ENCODE measurements at regions not wholly inside any gene's neighbourhood (a gene's known extent, or its start where the extent isn't known, plus 50 kb on each side); places are given as distances from the start of the nearest gene placed in this dataset.
"Not testable (repeated sequence)": the region's sequence is repeated elsewhere in the genome, so short reads cannot be mapped to it uniquely, and the experiment has no call there.

DNA sequence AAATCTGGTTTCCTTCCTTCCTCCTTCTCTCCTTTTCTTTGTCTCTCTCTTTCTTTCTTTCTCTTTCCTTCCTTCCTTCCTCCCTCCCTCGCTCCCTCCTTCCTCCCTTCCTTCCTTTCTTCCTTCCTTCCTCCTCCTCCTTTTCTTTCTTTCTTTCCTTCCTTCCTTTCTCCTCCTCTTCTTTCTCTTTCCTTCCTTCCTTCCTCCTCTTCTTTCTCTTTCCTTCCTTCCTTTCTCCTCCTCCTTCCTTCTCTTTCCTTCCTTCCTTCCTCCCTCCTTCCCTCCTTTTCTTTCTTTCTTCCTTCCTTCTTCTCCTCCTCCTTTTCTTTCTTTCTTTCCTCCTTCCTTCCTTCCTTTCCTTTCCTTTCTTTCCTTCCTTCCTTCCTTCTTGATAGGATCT lies 61.2 kb downstream of the VIP start:
- 82% methylated on average over 1 of the region's 1 CpG for WGBS
- Histone ChIP-seq H3K4me1 (ENCODE audit: control insufficient read depth in 2 of 2, insufficient read depth in 2 of 2, low read length in 2 of 2) (no peaks in the 10 kb centered on the region), H3K27me3 (ENCODE audit: control insufficient read depth in 2 of 2, insufficient read depth in 1 of 2, low read length in 1 of 2) (no peaks in the 10 kb centered on the region), H3K9me3 (ENCODE audit: control insufficient read depth in 2 of 2, insufficient read depth in 1 of 2, low read length in 1 of 2) (no peaks in the 10 kb centered on the region), H3K4me3 (ENCODE audit: low read length in 2 of 2) (no peak overlapping the region), H3K36me3 (ENCODE audit: control insufficient read depth in 2 of 2, insufficient read depth in 2 of 2, low read length in 1 of 2) (no peaks in the 10 kb centered on the region), H3K27ac (ENCODE audit: low read depth in 1 of 2, low read length in 1 of 2) (no peak overlapping the region)
- no peak for DNase-seq (ENCODE audit: low read depth in 6 of 9, low spot score in 9 of 9)

- no peaks in the 10 kb centered on the region for H3K27me3 ChIP-seq (ENCODE audit: control insufficient read depth in 2 of 2, insufficient read depth in 1 of 2, low read length in 1 of 2)
- H3K4me3 ChIP-seq (ENCODE audit: low read length in 2 of 2), result no peak overlapping the region
- H3K4me1 ChIP-seq (ENCODE audit: control insufficient read depth in 2 of 2, insufficient read depth in 2 of 2, low read length in 2 of 2), result no peaks in the 10 kb centered on the region
- H3K27ac ChIP-seq (ENCODE audit: low read depth in 1 of 2, low read length in 1 of 2), result no peak overlapping the region
- no peaks in the 10 kb centered on the region for H3K36me3 ChIP-seq (ENCODE audit: control insufficient read depth in 2 of 2, insufficient read depth in 2 of 2, low read length in 1 of 2)
- H3K9me3 ChIP-seq (ENCODE audit: control insufficient read depth in 2 of 2, insufficient read depth in 1 of 2, low read length in 1 of 2), result no peaks in the 10 kb centered on the region
- no peak for DNase-seq (ENCODE audit: low read depth in 6 of 9, low spot score in 9 of 9)
- WGBS, result 94% methylated on average over 5 of the region's 5 CpGs
Observed at GRCh38 chr6:152815230-152815872, 64.8 kb downstream of the VIP start.

- Histone ChIP-seq H3K4me1 (ENCODE audit: control insufficient read depth in 2 of 2, insufficient read depth in 2 of 2, low read length in 2 of 2) (no peaks in the 10 kb centered on the region), H3K9me3 (ENCODE audit: control insufficient read depth in 2 of 2, insufficient read depth in 1 of 2, low read length in 1 of 2) (no peaks in the 10 kb centered on the region), H3K4me3 (ENCODE audit: low read length in 2 of 2) (no peak overlapping the region), H3K27ac (ENCODE audit: low read depth in 1 of 2, low read length in 1 of 2) (no peak overlapping the region), H3K27me3 (ENCODE audit: control insufficient read depth in 2 of 2, insufficient read depth in 1 of 2, low read length in 1 of 2) (no peaks in the 10 kb centered on the region), H3K36me3 (ENCODE audit: control insufficient read depth in 2 of 2, insufficient read depth in 2 of 2, low read length in 1 of 2) (no peaks in the 10 kb centered on the region)
- WGBS, result 80% methylated on average over 3 of the region's 3 CpGs
- DNase-seq (ENCODE audit: low read depth in 6 of 9, low spot score in 9 of 9), result no peak
Observed at GRCh38 chr6:152816055-152816454, 65.5 kb downstream of the VIP start.

- H3K36me3 ChIP-seq (ENCODE audit: control insufficient read depth in 2 of 2, insufficient read depth in 2 of 2, low read length in 1 of 2), result no peaks in the 10 kb centered on the region
- H3K27me3 ChIP-seq (ENCODE audit: control insufficient read depth in 2 of 2, insufficient read depth in 1 of 2, low read length in 1 of 2), result no peaks in the 10 kb centered on the region
- H3K9me3 ChIP-seq (ENCODE audit: control insufficient read depth in 2 of 2, insufficient read depth in 1 of 2, low read length in 1 of 2), result no peaks in the 10 kb centered on the region
- H3K27ac ChIP-seq (ENCODE audit: low read depth in 1 of 2, low read length in 1 of 2), result no peak overlapping the region
- WGBS, result 76% methylated on average over 4 of the region's 4 CpGs
- DNase-seq (ENCODE audit: low read depth in 6 of 9, low spot score in 9 of 9), result no peak
- no peaks in the 10 kb centered on the region for H3K4me1 ChIP-seq (ENCODE audit: control insufficient read depth in 2 of 2, insufficient read depth in 2 of 2, low read length in 2 of 2)
- H3K4me3 ChIP-seq (ENCODE audit: low read length in 2 of 2), result no peak overlapping the region
Observed at GRCh38 chr6:152821525-152821924, 70.9 kb downstream of the VIP start.

DNA sequence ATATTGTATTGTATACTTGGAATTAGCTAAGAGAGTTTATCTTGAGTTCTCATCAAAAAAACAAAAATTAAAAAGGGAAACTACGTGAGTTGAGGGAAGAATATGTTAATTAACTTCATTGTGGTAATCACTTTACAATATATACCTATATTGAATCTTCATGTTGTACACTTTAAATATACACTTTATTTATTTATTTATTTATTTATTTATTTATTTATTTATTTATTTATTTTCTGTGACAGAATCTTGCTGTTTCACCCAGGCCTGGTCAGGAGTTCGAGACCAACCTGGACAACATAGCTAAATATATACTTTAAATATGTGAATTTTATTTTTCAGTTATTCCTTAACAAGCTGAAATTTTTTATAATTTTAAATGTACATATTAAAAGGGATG lies 74.1 kb downstream of the VIP start:
- Histone ChIP-seq H3K4me1 (ENCODE audit: control insufficient read depth in 2 of 2, insufficient read depth in 2 of 2, low read length in 2 of 2) (no peaks in the 10 kb centered on the region), H3K36me3 (ENCODE audit: control insufficient read depth in 2 of 2, insufficient read depth in 2 of 2, low read length in 1 of 2) (no peaks in the 10 kb centered on the region), H3K27me3 (ENCODE audit: control insufficient read depth in 2 of 2, insufficient read depth in 1 of 2, low read length in 1 of 2) (no peaks in the 10 kb centered on the region), H3K4me3 (ENCODE audit: low read length in 2 of 2) (no peak overlapping the region), H3K27ac (ENCODE audit: low read depth in 1 of 2, low read length in 1 of 2) (no peak overlapping the region), H3K9me3 (ENCODE audit: control insufficient read depth in 2 of 2, insufficient read depth in 1 of 2, low read length in 1 of 2) (no peaks in the 10 kb centered on the region)
- no peak for DNase-seq (ENCODE audit: low read depth in 6 of 9, low spot score in 9 of 9)
- 89% methylated on average over 2 of the region's 2 CpGs for WGBS

- Histone ChIP-seq H3K27me3 (ENCODE audit: control insufficient read depth in 2 of 2, insufficient read depth in 1 of 2, low read length in 1 of 2) (no peaks in the 10 kb centered on the region), H3K9me3 (ENCODE audit: control insufficient read depth in 2 of 2, insufficient read depth in 1 of 2, low read length in 1 of 2) (no peaks in the 10 kb centered on the region), H3K36me3 (ENCODE audit: control insufficient read depth in 2 of 2, insufficient read depth in 2 of 2, low read length in 1 of 2) (no peaks in the 10 kb centered on the region), H3K4me1 (ENCODE audit: control insufficient read depth in 2 of 2, insufficient read depth in 2 of 2, low read length in 2 of 2) (no peaks in the 10 kb centered on the region), H3K27ac (ENCODE audit: low read depth in 1 of 2, low read length in 1 of 2) (no peak overlapping the region), H3K4me3 (ENCODE audit: low read length in 2 of 2) (no peak overlapping the region)
- no peak for DNase-seq (ENCODE audit: low read depth in 6 of 9, low spot score in 9 of 9)
- 92% methylated on average over 1 of the region's 1 CpG for WGBS
Observed at GRCh38 chr6:152828431-152828830, 77.8 kb downstream of the VIP start.

DNA sequence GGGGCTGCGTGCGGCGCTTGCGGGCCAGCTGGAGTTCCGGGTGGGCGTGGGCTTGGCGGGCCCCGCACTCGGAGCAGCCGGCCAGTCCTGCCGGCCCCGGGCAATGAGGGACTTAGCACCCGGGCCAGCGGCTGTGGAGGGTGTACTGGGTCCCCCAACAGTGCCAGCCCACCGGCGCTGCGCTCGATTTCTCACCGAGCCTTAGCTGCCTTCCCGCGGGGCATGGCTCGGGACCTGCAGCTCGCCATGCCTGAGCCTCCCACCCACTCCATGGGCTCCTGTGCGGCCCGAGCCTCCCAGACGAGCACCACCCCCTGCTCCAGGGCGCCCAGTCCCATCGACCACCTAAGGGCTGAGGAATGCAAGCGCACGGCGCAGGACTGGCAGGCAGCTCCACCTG lies 83.8 kb downstream of the VIP start:
- not testable (repeated sequence) for H3K9me3 ChIP-seq (ENCODE audit: control insufficient read depth in 2 of 2, insufficient read depth in 1 of 2, low read length in 1 of 2); H3K27ac ChIP-seq (ENCODE audit: low read depth in 1 of 2, low read length in 1 of 2); DNase-seq (ENCODE audit: low read depth in 6 of 9, low spot score in 9 of 9); H3K4me3 ChIP-seq (ENCODE audit: low read length in 2 of 2); H3K4me1 ChIP-seq (ENCODE audit: control insufficient read depth in 2 of 2, insufficient read depth in 2 of 2, low read length in 2 of 2); H3K27me3 ChIP-seq (ENCODE audit: control insufficient read depth in 2 of 2, insufficient read depth in 1 of 2, low read length in 1 of 2); H3K36me3 ChIP-seq (ENCODE audit: control insufficient read depth in 2 of 2, insufficient read depth in 2 of 2, low read length in 1 of 2)
- WGBS, result 97% methylated on average over 31 of the region's 31 CpGs

DNA sequence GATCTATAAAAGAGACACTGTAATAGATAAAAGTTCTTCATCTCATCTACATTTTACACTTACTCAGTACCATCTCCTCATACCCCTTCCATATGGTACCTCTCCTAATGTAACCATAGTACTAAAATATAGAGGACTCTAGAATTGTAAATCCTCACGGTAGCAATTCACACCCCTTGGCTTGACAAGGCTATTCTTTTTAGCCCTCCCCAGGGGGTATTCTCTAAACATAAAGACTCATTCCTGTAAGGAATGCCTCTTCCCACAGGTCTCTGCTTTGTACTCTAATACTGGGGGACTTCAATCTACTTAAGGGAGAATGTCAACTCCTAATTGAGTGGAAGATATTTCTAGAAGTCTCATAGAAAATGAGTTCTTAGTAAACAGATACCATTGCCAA lies 85.9 kb downstream of the VIP start:
- no peak overlapping the region for H3K4me3 ChIP-seq (ENCODE audit: low read length in 2 of 2)
- no peak overlapping the region for H3K27ac ChIP-seq (ENCODE audit: low read depth in 1 of 2, low read length in 1 of 2)
- no peaks in the 10 kb centered on the region for H3K9me3 ChIP-seq (ENCODE audit: control insufficient read depth in 2 of 2, insufficient read depth in 1 of 2, low read length in 1 of 2)
- DNase-seq (ENCODE audit: low read depth in 6 of 9, low spot score in 9 of 9), result no peak
- no peaks in the 10 kb centered on the region for H3K27me3 ChIP-seq (ENCODE audit: control insufficient read depth in 2 of 2, insufficient read depth in 1 of 2, low read length in 1 of 2)
- WGBS, result 37% methylated on average over 1 of the region's 1 CpG
- H3K36me3 ChIP-seq (ENCODE audit: control insufficient read depth in 2 of 2, insufficient read depth in 2 of 2, low read length in 1 of 2), result no peaks in the 10 kb centered on the region
- no peaks in the 10 kb centered on the region for H3K4me1 ChIP-seq (ENCODE audit: control insufficient read depth in 2 of 2, insufficient read depth in 2 of 2, low read length in 2 of 2)

GRCh38 chr6:152845421-152845820 lies 94.8 kb downstream of the VIP start:
- H3K36me3 ChIP-seq (ENCODE audit: control insufficient read depth in 2 of 2, insufficient read depth in 2 of 2, low read length in 1 of 2), result no peaks in the 10 kb centered on the region
- no peak overlapping the region for H3K4me3 ChIP-seq (ENCODE audit: low read length in 2 of 2)
- no peaks in the 10 kb centered on the region for H3K9me3 ChIP-seq (ENCODE audit: control insufficient read depth in 2 of 2, insufficient read depth in 1 of 2, low read length in 1 of 2)
- no peak overlapping the region for H3K27ac ChIP-seq (ENCODE audit: low read depth in 1 of 2, low read length in 1 of 2)
- H3K27me3 ChIP-seq (ENCODE audit: control insufficient read depth in 2 of 2, insufficient read depth in 1 of 2, low read length in 1 of 2), result no peaks in the 10 kb centered on the region
- no peaks in the 10 kb centered on the region for H3K4me1 ChIP-seq (ENCODE audit: control insufficient read depth in 2 of 2, insufficient read depth in 2 of 2, low read length in 2 of 2)
- DNase-seq (ENCODE audit: low read depth in 6 of 9, low spot score in 9 of 9), result no peak

DNA sequence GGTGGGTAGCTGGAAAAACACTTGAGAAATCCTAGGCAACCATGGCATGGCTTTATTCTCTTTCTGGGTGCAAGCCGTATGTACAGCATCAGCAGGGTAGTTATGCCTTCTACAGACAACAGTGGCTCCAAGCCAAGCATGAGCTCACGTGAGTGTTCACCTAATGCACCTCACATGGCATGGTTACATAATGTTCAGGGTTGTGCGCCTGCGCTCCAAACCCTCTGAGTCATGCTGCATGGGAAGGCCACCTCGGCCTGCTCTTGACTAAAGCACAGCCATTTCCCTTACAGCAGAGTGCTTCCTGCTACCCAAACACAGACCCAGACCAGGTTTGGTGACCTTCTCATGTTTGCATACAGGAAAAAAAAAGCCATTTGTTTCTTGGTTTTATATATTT lies 96.2 kb downstream of the VIP start:
- Histone ChIP-seq H3K9me3 (ENCODE audit: control insufficient read depth in 2 of 2, insufficient read depth in 1 of 2, low read length in 1 of 2) (no peaks in the 10 kb centered on the region), H3K27ac (ENCODE audit: low read depth in 1 of 2, low read length in 1 of 2) (no peak overlapping the region), H3K4me1 (ENCODE audit: control insufficient read depth in 2 of 2, insufficient read depth in 2 of 2, low read length in 2 of 2) (no peaks in the 10 kb centered on the region), H3K36me3 (ENCODE audit: control insufficient read depth in 2 of 2, insufficient read depth in 2 of 2, low read length in 1 of 2) (no peaks in the 10 kb centered on the region), H3K4me3 (ENCODE audit: low read length in 2 of 2) (no peak overlapping the region), H3K27me3 (ENCODE audit: control insufficient read depth in 2 of 2, insufficient read depth in 1 of 2, low read length in 1 of 2) (no peaks in the 10 kb centered on the region)
- no peak for DNase-seq (ENCODE audit: low read depth in 6 of 9, low spot score in 9 of 9)
- WGBS, result 96% methylated on average over 5 of the region's 5 CpGs

Data from thymus (tissue), 11 donors.